H9 (cell line): ENCODE measurements at regions not wholly inside any gene's neighbourhood (a gene's known extent, or its start where the extent isn't known, plus 50 kb on each side); places are given as distances from the start of the nearest gene placed in this dataset.

Source experiments
- DNase-seq: peaks from one replicate; pipeline ENCODE4 v3.0.0-alpha.2; 2017
- H2AFZ ChIP-seq: one replicate; pipeline ENCODE4 v1.6.1; 2013; ENCODE audit warnings: mild to moderate bottlenecking, low read length, control low read depth, moderate library complexity
- H2AK5ac ChIP-seq: 2 replicates; pipeline ENCODE4 v1.6.1; 2013; ENCODE audit warnings: low read length, control low read depth, mixed read lengths; ENCODE audit not compliant: insufficient read length
- H2BK120ac ChIP-seq: one replicate; pipeline ENCODE4 v1.6.1; 2013; ENCODE audit warnings: low read depth, mild to moderate bottlenecking, low read length, control low read depth, inconsistent platforms; ENCODE audit not compliant: poor library complexity, severe bottlenecking
- H2BK12ac ChIP-seq: 2 replicates; pipeline ENCODE4 v1.6.1; 2013; ENCODE audit warnings: low read length, control low read depth, mixed read lengths, low read depth; ENCODE audit not compliant: insufficient read length
- H2BK15ac ChIP-seq: 2 replicates; pipeline ENCODE4 v1.6.1; 2013; ENCODE audit warnings: low read depth, low read length, control low read depth
- H2BK20ac ChIP-seq: one replicate; pipeline ENCODE4 v1.6.1; 2013; ENCODE audit warnings: low read depth, mild to moderate bottlenecking, low read length, control low read depth, inconsistent platforms; ENCODE audit not compliant: poor library complexity, severe bottlenecking
- H2BK5ac ChIP-seq: 2 replicates; pipeline ENCODE4 v1.6.1; 2013; ENCODE audit warnings: low read length, control low read depth, mixed read lengths; ENCODE audit not compliant: insufficient read length
- H3K14ac ChIP-seq: 2 replicates; pipeline ENCODE4 v1.6.1; 2013; ENCODE audit warnings: low read length, control low read depth; ENCODE audit not compliant: insufficient read depth
- H3K18ac ChIP-seq: 2 replicates; pipeline ENCODE4 v1.6.1; 2013; ENCODE audit warnings: low read depth, mild to moderate bottlenecking, mixed read lengths, low read length, control low read depth; ENCODE audit not compliant: insufficient read length
- H3K23ac ChIP-seq: 2 replicates; pipeline ENCODE4 v1.6.1; 2013; ENCODE audit warnings: low read length, control low read depth, mixed read lengths, low read depth; ENCODE audit not compliant: insufficient read length
- H3K23me2 ChIP-seq: 2 replicates; pipeline ENCODE4 v1.6.1; 2013; ENCODE audit warnings: low read depth, mild to moderate bottlenecking, mixed read lengths, low read length, control low read depth; ENCODE audit not compliant: insufficient read length, poor library complexity, severe bottlenecking
- H3K27ac ChIP-seq: 2 replicates; pipeline ENCODE4 v1.5.1; 2013; ENCODE audit warnings: low read length, control low read depth, mixed read lengths, low read depth; ENCODE audit not compliant: insufficient read length
- H3K27me3 ChIP-seq: 2 replicates; pipeline ENCODE4 v1.6.1; 2013; ENCODE audit warnings: low read length, control low read depth, inconsistent platforms; ENCODE audit not compliant: insufficient read depth
- H3K4ac ChIP-seq: 2 replicates; pipeline ENCODE4 v1.6.1; 2013; ENCODE audit warnings: low read depth, mild to moderate bottlenecking, control low read depth, inconsistent platforms, low read length, moderate library complexity
- H3K4me1 ChIP-seq: 2 replicates; pipeline ENCODE4 v1.6.1; 2013; ENCODE audit warnings: low read length, control low read depth, inconsistent platforms; ENCODE audit not compliant: insufficient read depth
- H3K4me2 ChIP-seq: 2 replicates; pipeline ENCODE4 v1.6.1; 2013; ENCODE audit warnings: low read length, control low read depth, mixed read lengths; ENCODE audit not compliant: insufficient read length, insufficient read depth
- H3K56ac ChIP-seq: 2 replicates; pipeline ENCODE4 v1.6.1; 2013; ENCODE audit warnings: low read depth, mild to moderate bottlenecking, mixed read lengths, low read length, control low read depth; ENCODE audit not compliant: insufficient read length
- H3K79me1 ChIP-seq: 2 replicates; pipeline ENCODE4 v1.6.1; 2013; ENCODE audit warnings: low read depth, mild to moderate bottlenecking, moderate library complexity, low read length, control low read depth, inconsistent platforms; ENCODE audit not compliant: insufficient read depth, poor library complexity, severe bottlenecking
- H3K79me2 ChIP-seq: 2 replicates; pipeline ENCODE4 v1.6.1; 2013; ENCODE audit warnings: low read length, control low read depth, inconsistent platforms; ENCODE audit not compliant: insufficient read depth
- H3K9ac ChIP-seq: 2 replicates; pipeline ENCODE4 v1.6.1; 2013; ENCODE audit warnings: low read length, control low read depth, mixed read lengths; ENCODE audit not compliant: insufficient read length; ENCODE audit errors: extremely low read depth
- H3K9me3 ChIP-seq: one replicate; pipeline ENCODE4 v1.6.1; 2013; ENCODE audit warnings: low read depth, low read length, inconsistent platforms; ENCODE audit not compliant: control insufficient read depth
- H3T11ph ChIP-seq: one replicate; pipeline ENCODE4 v1.6.1; 2013; ENCODE audit warnings: mild to moderate bottlenecking, low read length, control low read depth, inconsistent platforms
- H4K20me1 ChIP-seq: one replicate; pipeline ENCODE4 v1.6.1; 2013; ENCODE audit not compliant: control insufficient read depth, insufficient read length, insufficient read depth
- H4K5ac ChIP-seq: 2 replicates; pipeline ENCODE4 v1.6.1; 2013; ENCODE audit warnings: low read depth, mild to moderate bottlenecking, mixed read lengths, low read length, control low read depth; ENCODE audit not compliant: insufficient read length
- H4K8ac ChIP-seq: replicated peaks from 2 replicates; pipeline ENCODE4 v1.6.1; 2013; ENCODE audit warnings: low read length, control low read depth, mixed read lengths, low read depth; ENCODE audit not compliant: insufficient read length
- H4K91ac ChIP-seq: 2 replicates; pipeline ENCODE4 v1.6.1; 2013; ENCODE audit warnings: low read depth, mild to moderate bottlenecking, moderate library complexity, mixed read lengths, low read length, control low read depth; ENCODE audit not compliant: insufficient read length
- H3K27ac Mint-ChIP-seq, 3 experiments: 2 replicates in 2 of 3; 3 replicates in 1 of 3; pipeline ENCODE4 v1.8.0; 2020 to 2021; ENCODE audit warnings: mixed read lengths in 3 of 3, mild to moderate bottlenecking in 1 of 3, moderate library complexity in 1 of 3
- H3K27me3 Mint-ChIP-seq: 2 replicates; pipeline ENCODE4 v1.8.0; 2021; ENCODE audit warnings: low read depth, mild to moderate bottlenecking, moderate library complexity, mixed read lengths
- H3K36me3 Mint-ChIP-seq, 3 experiments: 2 replicates in 2 of 3; 3 replicates in 1 of 3; pipeline ENCODE4 v1.8.0; 2020 to 2021; ENCODE audit warnings: low read depth in 3 of 3, mixed read lengths in 3 of 3; ENCODE audit not compliant: insufficient read depth in 1 of 3
- H3K4me1 Mint-ChIP-seq, 2 experiments: 2 replicates each; pipeline ENCODE4 v1.8.0; 2020; ENCODE audit warnings: mixed read lengths in 2 of 2
- H3K4me3 Mint-ChIP-seq, 2 experiments: 2 replicates in 1 of 2; 3 replicates in 1 of 2; pipeline ENCODE4 v1.8.0; 2020 to 2021; ENCODE audit warnings: mild to moderate bottlenecking in 2 of 2, mixed read lengths in 2 of 2, moderate library complexity in 1 of 2
- H3K9me3 Mint-ChIP-seq, 2 experiments: 2 replicates in 1 of 2; 3 replicates in 1 of 2; pipeline ENCODE4 v1.8.0; 2020; ENCODE audit warnings: mild to moderate bottlenecking in 2 of 2, mixed read lengths in 2 of 2, moderate library complexity in 1 of 2
- CTCF ChIP-seq: fragments of 200-600 bp; sonication (generic); conservative IDR thresholded peaks from 3 replicates; pipeline ENCODE4 v1.8.0; 2021; ENCODE audit warnings: antibody characterized with exemption, mild to moderate bottlenecking
- WGBS: extraction: QIAGEN DNeasy Blood & Tissue Kit; methylation state at CpG from one replicate; pipeline ENCODE4 v1.1.7; 2013; ENCODE audit warnings: missing lambda C conversion rate, low lambda C conversion rate, mixed read lengths; ENCODE audit not compliant: insufficient read length; ENCODE audit errors: extremely low coverage; 5-methylcytosine and 5-hydroxymethylcytosine counted together

- Histone ChIP-seq H2AK5ac (no peak overlapping the region), H3K79me2 (no peaks in the 10 kb centered on the region), H3K4me1 (no peaks in the 10 kb centered on the region), H3T11ph (no peak overlapping the region), H3K27me3 (no peaks in the 10 kb centered on the region), H4K8ac (no peak overlapping the region), H3K14ac (no peak overlapping the region; the same call in 1 of the 2 replicates), H3K23ac (no peak overlapping the region), H2BK5ac (no peak overlapping the region), H3K9ac (no peak overlapping the region), H2BK15ac (no peak overlapping the region), H2BK120ac (no peak overlapping the region), H2BK12ac (no peak overlapping the region), H4K91ac (no peak overlapping the region), H3K4me2 (no peak overlapping the region), H3K79me1 (no peaks in the 10 kb centered on the region), H3K23me2 (no peaks in the 10 kb centered on the region), H3K27ac (no peak overlapping the region), H3K18ac (no peak overlapping the region), H2AFZ (no peak overlapping the region), H4K5ac (no peak overlapping the region), H3K9me3 (no peaks in the 10 kb centered on the region), H2BK20ac (no peak overlapping the region), H4K20me1 (no peaks in the 10 kb centered on the region), H3K56ac (no peak overlapping the region), H3K4ac (no peak overlapping the region)
- H3K4me3 Mint-ChIP-seq = no peak overlapping the region
- peaks cover 7 to 10% of the 10 kb centered on the region in 2 experiments for H3K4me1 Mint-ChIP-seq
- H3K9me3 Mint-ChIP-seq = no peaks in the 10 kb centered on the region
- no peak for DNase-seq
- H3K36me3 Mint-ChIP-seq = no peaks in the 10 kb centered on the region
- H3K27ac Mint-ChIP-seq = no peak overlapping the region
- H3K27me3 Mint-ChIP-seq = no peaks in the 10 kb centered on the region; the same call in 1 of the 2 replicates
- TF ChIP-seq CTCF = no peak
- WGBS = no CpG with 5 or more reads among the region's 3 CpGs
Measured at GRCh38 chr17:65374966-65375365, 186.5 kb downstream of the AXIN2 start.
